K562 (cell line): ENCODE measurements at regions not wholly inside any gene's neighbourhood (a gene's known extent, or its start where the extent isn't known, plus 50 kb on each side); places are given as distances from the start of the nearest gene placed in this dataset.

ENCODE experiments used
- ATAC-seq: fragments of 200-7000 bp; cut with Tn5 transposase; 3 replicates; pipeline ENCODE4 v1.9.1; 2020; ENCODE audit warnings: moderate library complexity
- BruUV-seq: library from RNA; stranded (reverse); fragments of 400-500 nt; replicated peaks from 2 replicates; lab custom pipeline; 2021; lab: Mats Ljungman, UMichigan
- CTCF ChIA-PET: fragments of 300-600 bp; formaldehyde crosslinking; extraction: SDS; loops from one replicate; lab custom pipeline; 2021; ENCODE audit warnings: low intra/inter-chr PET ratio; lab: Yijun Ruan, JAX
- POLR2A ChIA-PET: fragments of 300-600, 350-650 bp; sonication (Branson Sonifier 250); formaldehyde crosslinking; extraction: SDS; loops from one replicate; lab custom pipeline; 2021; ENCODE audit warnings: antibody characterized with exemption, inconsistent platforms; lab: Yijun Ruan, JAX
- DNase-seq, 4 experiments: peaks; one replicate each; pipeline versions ENCODE4 v3.0.0 to v3.0.0-alpha.2; 2011 to 2018; ENCODE audit warnings: low spot score in 3 of 4, mixed read lengths in 3 of 4; ENCODE audit errors: extremely low read depth in 1 of 4
- FAIRE-seq: peaks from 2 replicates; lab custom pipeline; 2011; peaks lifted over from hg19 to GRCh38; lab: Jason Lieb, UNC
- H2AFZ ChIP-seq: 2 replicates; pipeline ENCODE4 v1.6.0; 2011; ENCODE audit warnings: low read depth, low read length, control low read depth, inconsistent platforms
- H3K27ac ChIP-seq: fragments of 200-600 bp; 3 replicates; pipeline ENCODE4 v1.8.0; 2011; ENCODE audit warnings: low read depth, mild to moderate bottlenecking, control low read depth, inconsistent platforms, low read length, moderate library complexity, mixed read lengths; ENCODE audit errors: extremely low read depth
- H3K27me3 ChIP-seq, 2 experiments: fragments of 300-600 bp in 1 of 2; 2 replicates in 1 of 2; 3 replicates in 1 of 2; pipeline versions ENCODE4 v1.6.0 to v1.8.0; 2011; ENCODE audit warnings: inconsistent platforms in 2 of 2, low read length in 2 of 2, mild to moderate bottlenecking in 1 of 2, mixed read lengths in 1 of 2, moderate library complexity in 1 of 2; ENCODE audit not compliant: control insufficient read depth in 2 of 2, insufficient read depth in 2 of 2
- H3K36me3 ChIP-seq: fragments of 300-600 bp; 3 replicates; pipeline ENCODE4 v1.8.0; 2011; ENCODE audit warnings: mild to moderate bottlenecking, low read length, inconsistent platforms; ENCODE audit not compliant: control insufficient read depth, insufficient read depth
- H3K4me1 ChIP-seq, 2 experiments: fragments of 200-600 bp in 1 of 2; replicated peaks in 1 of 2; 2 replicates in 1 of 2; 3 replicates in 1 of 2; pipeline versions ENCODE4 v1.5.1 to v1.8.0; 2011; ENCODE audit warnings: inconsistent platforms in 2 of 2, low read length in 2 of 2, mild to moderate bottlenecking in 1 of 2, mixed read lengths in 1 of 2, moderate library complexity in 1 of 2; ENCODE audit not compliant: control insufficient read depth in 2 of 2, insufficient read depth in 2 of 2
- H3K4me2 ChIP-seq: 2 replicates; pipeline ENCODE4 v1.6.1; 2011; ENCODE audit warnings: low read length, control low read depth, inconsistent platforms, mixed read lengths; ENCODE audit not compliant: insufficient read depth
- H3K4me3 ChIP-seq: fragments of 200-600 bp; sonication (generic), shearing (Covaris generic); 2 replicates; pipeline ENCODE4 v1.5.1; 2016; ENCODE audit warnings: control low read depth, inconsistent platforms
- H3K79me2 ChIP-seq: fragments of 200-600 bp; 3 replicates; pipeline ENCODE4 v1.8.0; 2011; ENCODE audit warnings: low read length, inconsistent platforms; ENCODE audit not compliant: control insufficient read depth, insufficient read depth
- H3K9ac ChIP-seq, 2 experiments: 2 replicates each; pipeline versions ENCODE4 v1.6.0 to v1.6.1; 2011; ENCODE audit warnings: low read depth in 2 of 2, low read length in 2 of 2, control low read depth in 1 of 2, inconsistent platforms in 1 of 2, mild to moderate bottlenecking in 1 of 2, mixed read lengths in 1 of 2; ENCODE audit not compliant: insufficient read depth in 1 of 2
- H3K9me1 ChIP-seq: one replicate; pipeline ENCODE4 v1.6.0; 2011; ENCODE audit warnings: inconsistent platforms, mild to moderate bottlenecking, low read length, moderate library complexity; ENCODE audit not compliant: control insufficient read depth, insufficient read depth
- H3K9me3 ChIP-seq: replicated peaks from 2 replicates; pipeline ENCODE4 v1.5.1; 2011; ENCODE audit warnings: low read depth, low read length, inconsistent platforms; ENCODE audit not compliant: control insufficient read depth, insufficient read depth
- H4K20me1 ChIP-seq: replicated peaks from 2 replicates; pipeline ENCODE4 v1.6.1; 2011; ENCODE audit warnings: low read length, inconsistent platforms, mixed read lengths; ENCODE audit not compliant: control insufficient read depth, insufficient read depth
- ETS2 ChIP-seq: IDR thresholded peaks from 2 replicates; pipeline ENCODE4 v1.6.1; 2016; ENCODE audit warnings: borderline replicate concordance, missing genetic modification characterization, mild to moderate bottlenecking, moderate library complexity, missing compliant biosample characterization; ENCODE audit not compliant: poor library complexity, severe bottlenecking
- HEY1 ChIP-seq: fragments of 250-450 bp; sonication (Bioruptor Pico); IDR thresholded peaks from 2 replicates; pipeline ENCODE4 v1.5.0; 2020; ENCODE audit warnings: mild to moderate bottlenecking, moderate library complexity, borderline replicate concordance
- MITF ChIP-seq: IDR thresholded peaks from 2 replicates; pipeline ENCODE4 v1.6.1; 2014; ENCODE audit warnings: antibody characterized with exemption
- NR2F6 ChIP-seq: fragments of 450-650 bp; formaldehyde crosslinking; IDR thresholded peaks from 2 replicates; pipeline ENCODE4 v1.4.0; 2020; ENCODE audit warnings: mild to moderate bottlenecking
- SIN3B ChIP-seq: fragments of 450-650 bp; IDR thresholded peaks from 2 replicates; pipeline ENCODE4 v1.6.1; 2017; ENCODE audit warnings: low read depth, mild to moderate bottlenecking, moderate library complexity
- SMC3 ChIP-seq: conservative IDR thresholded peaks from 2 replicates; pipeline ENCODE4 v1.6.1; 2011; ENCODE audit warnings: low read depth, low read length, improper control_type of control experiment; ENCODE audit not compliant: insufficient read depth
- STAT6 ChIP-seq: sonication (generic); formaldehyde crosslinking; IDR thresholded peaks from 2 replicates; pipeline ENCODE4 v1.8.1; 2023; ENCODE audit warnings: mild to moderate bottlenecking, missing genetic modification reagents
- TAL1 ChIP-seq: fragments of 450-650 bp; IDR thresholded peaks from 2 replicates; pipeline ENCODE4 v1.6.1; 2016; ENCODE audit warnings: mild to moderate bottlenecking
- WHSC1 ChIP-seq: IDR thresholded peaks from one replicate; pipeline ENCODE4 v1.6.1; 2012; ENCODE audit warnings: low read length, control low read depth, inconsistent platforms
- ZBTB8A ChIP-seq: fragments of 450-650 bp; IDR thresholded peaks from 2 replicates; pipeline ENCODE4 v1.6.1; 2018; ENCODE audit warnings: mild to moderate bottlenecking, moderate library complexity; ENCODE audit not compliant: partially characterized antibody
- ZFP1 ChIP-seq: fragments of 450-650 bp; formaldehyde crosslinking; IDR thresholded peaks from 2 replicates; pipeline ENCODE4 v1.4.0; 2020; ENCODE audit warnings: mild to moderate bottlenecking, mixed read lengths
- ZFP36 ChIP-seq: fragments of 150-350 bp; IDR thresholded peaks from 2 replicates; pipeline ENCODE4 v1.6.1; 2018; ENCODE audit warnings: low read length, low read depth; ENCODE audit not compliant: partially characterized antibody
- ZNF282 ChIP-seq: sonication (generic); formaldehyde crosslinking; IDR thresholded peaks from 2 replicates; pipeline ENCODE4 v1.8.1; 2023; ENCODE audit warnings: missing genetic modification reagents
- ZNF695 ChIP-seq: fragments of 450-650 bp; formaldehyde crosslinking; IDR thresholded peaks from 2 replicates; pipeline ENCODE4 v1.4.0; 2020; ENCODE audit warnings: mild to moderate bottlenecking, moderate library complexity
- WGBS: fragments of 100-300 bp; shearing (Covaris generic); methylation state at CpG from one replicate; pipeline ENCODE4 v1.1.6; 2016; ENCODE audit warnings: low coverage, mixed read lengths; ENCODE audit not compliant: insufficient coverage; ENCODE audit errors: missing lambda C conversion rate; 5-methylcytosine and 5-hydroxymethylcytosine counted together
- in situ Hi-C: fragments of 300-500 bp; cut with MboI; formaldehyde crosslinking; loops from 4 replicates; pipeline ENCODE4 v1.15.0; 2018; ENCODE audit warnings: inconsistent platforms, mixed read lengths
- intact Hi-C: fragments of 100-400 bp; cut with micrococcal nuclease; formaldehyde crosslinking; loops from 2 replicates; pipeline ENCODE4 v1.14.2; 2022
- TF ChIP-seq, protein P1 (sequence below): fragments of 150-350 bp; conservative IDR thresholded peaks from 2 replicates; pipeline ENCODE4 v1.6.1; 2014; ENCODE audit warnings: low read length
- TF ChIP-seq, protein P2 (sequence below): fragments of 250-450 bp; sonication (Bioruptor Pico); IDR thresholded peaks from 2 replicates; pipeline ENCODE4 v1.8.0; 2021; ENCODE audit warnings: mild to moderate bottlenecking, moderate library complexity

- no peaks in the 10 kb centered on the region for H3K4me1 ChIP-seq
- 0% methylated on average over 1 of the region's 1 CpG for WGBS
- POLR2A ChIA-PET = no interaction called here
- no peaks in the 10 kb centered on the region for H3K79me2 ChIP-seq
- no peak for DNase-seq
- H3K36me3 ChIP-seq = no peaks in the 10 kb centered on the region
- no peaks in the 10 kb centered on the region for H4K20me1 ChIP-seq
- H3K27ac ChIP-seq = no peak overlapping the region
- no peaks in the 10 kb centered on the region for H3K9me1 ChIP-seq
- H3K27me3 ChIP-seq = no peaks in the 10 kb centered on the region; a peak in 1 of 5 replicates
- H3K9ac ChIP-seq = no peak overlapping the region
- H3K4me3 ChIP-seq = no peak overlapping the region
- ATAC-seq = no peak
- no peak for FAIRE-seq
- no peak for TF ChIP-seq SMC3
- TF ChIP-seq WHSC1 = no peak
- no peak for TF ChIP-seq MITF
- TF ChIP-seq HEY1 (CRISPR knock-in tag) = no peak
- no peak for TF ChIP-seq ZFP1 (CRISPR knock-in tag)
- no peak for TF ChIP-seq NR2F6 (CRISPR knock-in tag)
- TF ChIP-seq, protein P1, sequence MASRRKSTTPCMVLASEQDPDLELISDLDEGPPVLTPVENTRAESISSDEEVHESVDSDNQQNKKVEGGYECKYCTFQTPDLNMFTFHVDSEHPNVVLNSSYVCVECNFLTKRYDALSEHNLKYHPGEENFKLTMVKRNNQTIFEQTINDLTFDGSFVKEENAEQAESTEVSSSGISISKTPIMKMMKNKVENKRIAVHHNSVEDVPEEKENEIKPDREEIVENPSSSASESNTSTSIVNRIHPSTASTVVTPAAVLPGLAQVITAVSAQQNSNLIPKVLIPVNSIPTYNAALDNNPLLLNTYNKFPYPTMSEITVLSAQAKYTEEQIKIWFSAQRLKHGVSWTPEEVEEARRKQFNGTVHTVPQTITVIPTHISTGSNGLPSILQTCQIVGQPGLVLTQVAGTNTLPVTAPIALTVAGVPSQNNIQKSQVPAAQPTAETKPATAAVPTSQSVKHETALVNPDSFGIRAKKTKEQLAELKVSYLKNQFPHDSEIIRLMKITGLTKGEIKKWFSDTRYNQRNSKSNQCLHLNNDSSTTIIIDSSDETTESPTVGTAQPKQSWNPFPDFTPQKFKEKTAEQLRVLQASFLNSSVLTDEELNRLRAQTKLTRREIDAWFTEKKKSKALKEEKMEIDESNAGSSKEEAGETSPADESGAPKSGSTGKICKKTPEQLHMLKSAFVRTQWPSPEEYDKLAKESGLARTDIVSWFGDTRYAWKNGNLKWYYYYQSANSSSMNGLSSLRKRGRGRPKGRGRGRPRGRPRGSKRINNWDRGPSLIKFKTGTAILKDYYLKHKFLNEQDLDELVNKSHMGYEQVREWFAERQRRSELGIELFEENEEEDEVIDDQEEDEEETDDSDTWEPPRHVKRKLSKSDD = no peak
- TF ChIP-seq ETS2 (tag) = no peak
- TF ChIP-seq SIN3B = no peak
- TF ChIP-seq ZBTB8A = no peak
- no peak for TF ChIP-seq ZFP36
- TF ChIP-seq, protein P2, sequence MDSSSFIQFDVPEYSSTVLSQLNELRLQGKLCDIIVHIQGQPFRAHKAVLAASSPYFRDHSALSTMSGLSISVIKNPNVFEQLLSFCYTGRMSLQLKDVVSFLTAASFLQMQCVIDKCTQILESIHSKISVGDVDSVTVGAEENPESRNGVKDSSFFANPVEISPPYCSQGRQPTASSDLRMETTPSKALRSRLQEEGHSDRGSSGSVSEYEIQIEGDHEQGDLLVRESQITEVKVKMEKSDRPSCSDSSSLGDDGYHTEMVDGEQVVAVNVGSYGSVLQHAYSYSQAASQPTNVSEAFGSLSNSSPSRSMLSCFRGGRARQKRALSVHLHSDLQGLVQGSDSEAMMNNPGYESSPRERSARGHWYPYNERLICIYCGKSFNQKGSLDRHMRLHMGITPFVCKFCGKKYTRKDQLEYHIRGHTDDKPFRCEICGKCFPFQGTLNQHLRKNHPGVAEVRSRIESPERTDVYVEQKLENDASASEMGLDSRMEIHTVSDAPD (CRISPR knock-in tag) = no peak
- TF ChIP-seq ZNF695 (CRISPR knock-in tag) = no peak
- no peak for TF ChIP-seq STAT6 (CRISPR knock-in tag)
- TF ChIP-seq ZNF282 (CRISPR knock-in tag) = no peak
- no peak for TF ChIP-seq TAL1
- CTCF ChIA-PET = no interaction called here
- no peak overlapping the region for H3K4me2 ChIP-seq
- in situ Hi-C loops = no loop called here
- no peak overlapping the region for H2AFZ ChIP-seq
- intact Hi-C loops = no loop called here
- H3K9me3 ChIP-seq = no peaks in the 10 kb centered on the region
- BruUV-seq = no TSS peak
Measured at GRCh38 chr20:48300529-48300928, 515.2 kb upstream of the SULF2 start.
